Naive B cell (primary cell): ENCODE measurements at regions not wholly inside any gene's neighbourhood (a gene's known extent, or its start where the extent isn't known, plus 50 kb on each side); places are given as distances from the start of the nearest gene placed in this dataset.

ENCODE experiments used
- ATAC-seq, 2 donors: fragments of 150-1000 bp; cut with Tn5 transposase; 2 replicates each; pipeline ENCODE4 v1.10.0; 2021; ENCODE audit warnings: low read depth in 2 of 2, mild to moderate bottlenecking in 2 of 2, moderate library complexity in 2 of 2
- DNase-seq: peaks from one replicate; pipeline ENCODE4 v3.0.0; 2022
- H3K27ac Mint-ChIP-seq, 6 donors: one replicate each; pipeline ENCODE4 v1.8.0; 2020 to 2022; ENCODE audit warnings: mild to moderate bottlenecking in 6 of 6, mixed read lengths in 6 of 6, moderate library complexity in 5 of 6, inconsistent platforms in 2 of 6
- H3K27me3 Mint-ChIP-seq, 3 donors: one replicate each; pipeline ENCODE4 v1.8.0; 2021 to 2022; ENCODE audit warnings: mixed read lengths in 3 of 3, mild to moderate bottlenecking in 1 of 3
- H3K36me3 Mint-ChIP-seq, 2 donors: one replicate each; pipeline ENCODE4 v1.8.0; 2020 to 2022; ENCODE audit warnings: mixed read lengths in 2 of 2, inconsistent platforms in 1 of 2, mild to moderate bottlenecking in 1 of 2
- H3K4me1 Mint-ChIP-seq, 3 donors: one replicate each; pipeline ENCODE4 v1.8.0; 2020 to 2022; ENCODE audit warnings: mixed read lengths in 3 of 3, inconsistent platforms in 1 of 3, mild to moderate bottlenecking in 1 of 3, moderate library complexity in 1 of 3
- H3K4me3 Mint-ChIP-seq, 8 donors: one replicate each; pipeline ENCODE4 v1.8.0; 2020 to 2022; ENCODE audit warnings: mild to moderate bottlenecking in 8 of 8, mixed read lengths in 8 of 8, moderate library complexity in 8 of 8, inconsistent platforms in 2 of 8
- H3K9me3 Mint-ChIP-seq, 7 donors: one replicate each; pipeline ENCODE4 v1.8.0; 2020 to 2022; ENCODE audit warnings: mixed read lengths in 7 of 7, mild to moderate bottlenecking in 5 of 7, inconsistent platforms in 2 of 7, moderate library complexity in 1 of 7

DNA sequence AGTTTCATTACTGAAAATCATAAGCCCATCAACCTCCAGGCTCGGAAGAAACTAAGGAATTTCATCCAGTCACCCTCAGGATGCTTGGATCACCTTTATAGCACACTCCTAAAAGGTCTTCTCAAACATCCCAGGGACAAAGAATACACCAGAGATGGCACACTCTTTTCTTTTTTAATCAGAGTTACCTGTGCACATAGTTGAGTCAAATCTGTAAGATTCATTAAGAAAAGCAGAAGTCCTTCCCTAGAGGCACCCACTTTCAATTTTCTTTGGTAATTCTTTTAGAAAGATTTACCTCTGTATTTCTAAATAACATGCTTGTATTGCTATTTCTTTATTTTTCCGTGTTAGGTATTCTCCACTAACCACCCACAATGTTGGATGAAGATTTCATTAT, 50.6 kb upstream of the IL6 start:
- Mint-ChIP-seq H3K9me3 (peaks cover 0 to 21% (median 6%) of the 10 kb centered on the region in 7 donors), H3K4me3 (peak overlapping the region; percentile 21 to 88 (median 72)), H3K4me1 (peaks cover 79 to 95% (median 86%) of the 10 kb centered on the region in 3 donors), H3K36me3 (peaks cover 0 to 8% of the 10 kb centered on the region in 2 donors), H3K27ac (peak overlapping the region in 5 of 6 donors; percentile 81 to 97 (median 91)), H3K27me3 (no peaks in the 10 kb centered on the region)
- ATAC-seq (peak; percentile 45 to 46), DNase-seq (no peak)

DNA sequence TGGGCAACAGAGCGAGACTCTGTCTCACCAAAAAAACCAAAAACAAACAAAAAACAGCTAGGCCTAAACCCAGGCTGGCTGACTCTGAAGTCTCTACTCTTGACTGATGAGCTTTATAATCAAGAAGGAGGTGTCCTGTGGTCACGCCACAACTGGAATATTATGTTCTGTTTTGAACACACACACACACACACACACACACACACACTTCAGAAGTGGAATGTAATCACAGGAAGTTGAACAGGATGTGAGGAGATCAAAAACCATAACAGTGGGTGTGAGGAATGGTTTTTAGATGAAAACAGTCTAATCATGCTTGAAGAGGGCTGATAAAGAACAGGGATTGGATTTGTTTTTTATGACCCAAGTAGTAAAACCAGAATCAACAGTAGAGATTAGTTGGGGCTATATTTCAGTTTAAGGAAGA, 51.1 kb upstream of the IL6 start:
- Mint-ChIP-seq H3K4me3 (peak overlapping the region in 7 of 8 donors; percentile 0 to 88 (median 69)), H3K4me1 (peaks cover 79 to 95% (median 87%) of the 10 kb centered on the region in 3 donors), H3K9me3 (peaks cover 0 to 21% (median 6%) of the 10 kb centered on the region in 7 donors)

DNA sequence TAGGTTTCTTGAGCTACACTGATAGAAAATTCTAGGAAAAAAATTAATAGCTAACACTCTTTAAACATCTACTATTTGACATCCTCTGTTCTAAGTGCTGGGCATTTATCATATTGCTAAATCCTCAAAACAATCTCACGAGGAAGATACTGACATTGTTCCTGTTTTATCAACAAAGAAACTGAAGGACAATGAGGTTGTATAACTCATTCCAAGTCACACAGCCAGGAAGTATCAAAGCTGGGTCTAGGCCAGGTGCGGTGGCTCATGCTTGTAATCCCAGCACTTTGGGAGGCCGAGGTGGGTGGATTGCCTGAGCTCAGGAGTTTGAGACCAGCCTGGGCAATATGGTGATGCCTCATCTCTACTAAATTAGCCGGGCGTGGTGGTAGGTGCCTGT, 51.6 kb upstream of the IL6 start:
- H3K27ac Mint-ChIP-seq = peak overlapping the region; percentile 85 to 97 (median 92)

More for the DNA sequence above, 51.1 kb upstream of the IL6 start:
- ATAC-seq = peak; percentile 27 to 29
- Mint-ChIP-seq H3K36me3 (peaks cover 0 to 8% of the 10 kb centered on the region in 2 donors), H3K27me3 (no peaks in the 10 kb centered on the region), H3K27ac (peak overlapping the region; percentile 85 to 97 (median 92))
- no peak for DNase-seq

DNA sequence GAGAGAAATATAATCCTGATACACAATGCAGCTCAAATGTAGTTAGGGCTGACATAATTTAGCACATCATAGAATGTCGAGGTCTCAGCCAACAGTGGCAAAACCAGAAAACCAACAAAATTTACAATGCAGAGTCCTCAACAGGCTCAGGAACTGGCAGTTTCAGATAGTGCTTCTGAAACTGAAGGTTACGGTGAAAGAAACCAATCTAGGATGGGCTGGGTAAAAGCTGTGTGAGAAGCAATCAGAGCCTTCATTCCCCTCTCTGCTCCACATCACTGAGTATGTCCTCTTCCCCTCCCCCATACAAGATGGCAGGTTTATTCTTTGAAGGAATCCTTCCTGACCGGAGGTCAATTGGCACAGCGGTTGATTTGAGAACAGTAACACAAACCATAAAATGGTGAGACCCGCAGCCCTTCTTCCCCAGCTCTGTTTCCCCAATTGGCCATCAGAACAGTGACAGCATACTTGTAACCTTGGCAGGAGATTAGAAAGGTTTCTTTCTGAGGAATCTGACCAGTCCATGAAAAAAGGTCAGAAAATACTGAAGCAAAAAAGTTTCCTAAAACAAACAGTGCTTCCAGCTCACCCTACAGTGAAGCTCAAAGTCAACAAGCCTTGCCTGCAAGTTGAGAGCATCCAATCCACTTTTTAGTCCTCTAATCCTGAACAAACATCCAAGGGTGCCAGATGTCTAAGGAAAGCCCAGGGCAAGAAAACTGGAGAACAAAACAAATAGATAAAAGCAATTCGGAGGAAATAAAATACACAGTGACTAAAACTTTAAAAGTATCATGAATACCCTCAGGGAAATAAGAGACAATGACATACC, 53.9 kb upstream of the IL6 start:
- ATAC-seq = peak; percentile 53 to 63
- Mint-ChIP-seq H3K27me3 (no peaks in the 10 kb centered on the region), H3K36me3 (peaks cover 7 to 16% of the 10 kb centered on the region in 2 donors), H3K27ac (peak overlapping the region; percentile 85 to 98 (median 94)), H3K4me3 (peak overlapping the region; percentile 38 to 86 (median 68)), H3K9me3 (peaks cover under 1 to 17% (median 6%) of the 10 kb centered on the region in 7 donors), H3K4me1 (peaks cover 66 to 92% (median 78%) of the 10 kb centered on the region in 3 donors)
- no peak for DNase-seq

More for the DNA sequence above, 51.6 kb upstream of the IL6 start:
- Mint-ChIP-seq H3K27me3 (no peaks in the 10 kb centered on the region), H3K9me3 (peaks cover 0 to 21% (median 6%) of the 10 kb centered on the region in 7 donors), H3K4me1 (peaks cover 74 to 93% (median 85%) of the 10 kb centered on the region in 3 donors), H3K4me3 (peak overlapping the region in 7 of 8 donors; percentile 12 to 88 (median 69)), H3K36me3 (peaks cover 0 to 8% of the 10 kb centered on the region in 2 donors)
- ATAC-seq (no peak), DNase-seq (no peak)

DNA sequence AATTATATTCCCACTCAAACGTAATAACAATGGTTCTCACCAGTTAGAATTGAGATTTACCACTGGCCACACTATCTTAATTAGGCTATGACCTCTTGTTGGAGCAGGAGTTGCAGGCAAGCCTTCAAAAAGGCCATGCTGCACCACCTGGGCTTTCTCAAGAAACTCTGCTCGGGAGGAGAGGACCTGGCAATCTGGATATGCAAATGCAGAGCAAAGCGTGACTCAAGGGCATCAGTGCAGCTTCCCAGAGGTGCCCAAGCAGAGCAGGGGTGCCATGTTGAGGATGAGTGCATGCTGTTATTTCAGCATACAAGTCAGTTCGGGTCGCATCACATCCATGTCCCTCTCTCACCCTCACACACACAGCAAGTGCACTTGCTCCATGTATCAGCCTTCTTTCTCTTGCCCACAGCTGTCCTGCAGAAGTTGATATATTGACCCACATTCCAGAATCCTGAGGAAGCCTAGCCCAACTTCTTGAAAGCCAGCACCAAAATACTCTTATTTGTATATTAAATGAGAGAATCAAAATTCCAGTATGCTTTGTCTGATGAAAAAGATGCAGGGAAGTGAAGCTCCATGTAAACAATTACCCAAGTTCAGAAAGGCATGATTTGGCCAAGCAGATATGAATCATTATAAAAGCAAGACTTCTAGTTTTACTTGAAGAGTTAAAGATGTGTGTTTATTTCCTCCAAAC, 55.7 kb upstream of the IL6 start:
- DNase-seq (no peak), ATAC-seq (peak; percentile 19 to 40)
- H3K27me3 Mint-ChIP-seq = no peaks in the 10 kb centered on the region
- peaks cover 57 to 92% (median 67%) of the 10 kb centered on the region in 3 donors for H3K4me1 Mint-ChIP-seq
- peak overlapping the region in 7 of 8 donors; percentile 5 to 83 (median 69) for H3K4me3 Mint-ChIP-seq
- peak overlapping the region; percentile 53 to 94 (median 88) for H3K27ac Mint-ChIP-seq
- peaks cover 11 to 19% of the 10 kb centered on the region in 2 donors for H3K36me3 Mint-ChIP-seq
- H3K9me3 Mint-ChIP-seq = peaks cover 0 to 12% (median 4%) of the 10 kb centered on the region in 7 donors

DNA sequence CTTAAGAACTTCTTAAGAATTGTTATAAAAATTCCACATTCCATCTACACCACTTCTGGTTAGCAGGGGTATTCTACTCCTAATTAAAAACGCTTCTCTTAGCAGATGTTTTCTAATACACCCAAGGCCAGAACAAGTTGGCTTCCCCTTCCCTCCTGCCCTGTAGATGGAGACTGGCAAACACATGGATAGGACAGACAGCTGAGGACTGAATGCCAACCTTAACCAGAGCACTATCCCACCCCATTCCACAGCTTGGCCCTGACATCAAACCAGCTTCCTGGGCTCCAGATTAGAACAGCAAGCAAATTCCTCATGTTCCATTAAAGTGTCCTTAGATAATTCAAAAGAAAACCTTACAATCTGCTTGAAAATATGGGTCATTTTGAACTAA, 56.6 kb upstream of the IL6 start:
- Mint-ChIP-seq H3K4me3 (peak overlapping the region in 3 of 8 donors; percentile 26 to 59 (median 35)), H3K27me3 (no peaks in the 10 kb centered on the region), H3K27ac (peak overlapping the region in 3 of 6 donors; percentile 4 to 44 (median 24)), H3K9me3 (peaks cover 0 to 12% (median 4%) of the 10 kb centered on the region in 7 donors), H3K4me1 (peaks cover 58 to 89% (median 66%) of the 10 kb centered on the region in 3 donors), H3K36me3 (peaks cover 11 to 19% of the 10 kb centered on the region in 2 donors)
- no peak for ATAC-seq
- DNase-seq = no peak

DNA sequence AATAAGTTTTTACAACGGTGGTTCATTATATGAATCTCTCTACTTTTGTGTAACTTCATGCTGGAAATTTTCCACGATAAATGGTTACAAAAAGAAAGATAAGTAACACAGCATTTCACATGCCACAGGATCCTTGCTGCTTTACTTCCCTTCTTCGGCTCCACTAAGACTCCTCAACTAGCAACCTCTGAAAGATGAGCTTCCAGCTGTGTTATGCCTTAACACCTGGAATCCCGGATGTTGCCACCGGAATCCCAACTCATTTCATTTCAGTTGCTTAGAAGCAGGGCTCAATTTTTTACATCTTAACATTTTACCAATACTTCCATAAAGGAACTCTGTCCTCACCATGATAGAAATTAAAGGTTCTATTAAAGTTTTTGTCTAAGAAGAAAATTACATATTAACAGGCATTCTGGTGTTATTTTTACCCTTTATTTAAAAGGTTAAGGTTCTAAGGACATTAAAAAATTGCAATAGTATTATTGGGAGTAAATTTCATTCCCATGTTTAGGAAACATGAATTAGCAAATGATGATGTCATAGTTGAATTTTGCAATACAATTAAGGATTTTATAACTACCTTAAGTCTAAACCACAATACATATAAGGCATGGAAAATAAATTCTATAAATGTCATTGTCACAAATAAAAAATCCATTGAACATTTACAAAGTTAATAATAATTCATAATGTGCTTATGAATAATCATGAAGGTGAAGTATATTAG, 57.1 kb upstream of the IL6 start:
- DNase-seq (no peak), ATAC-seq (no peak)
- Mint-ChIP-seq H3K9me3 (peaks cover 0 to 12% (median 4%) of the 10 kb centered on the region in 7 donors), H3K27me3 (no peaks in the 10 kb centered on the region), H3K27ac (peak overlapping the region in 1 of 6 donors; percentile 44), H3K36me3 (peaks cover 11 to 19% of the 10 kb centered on the region in 2 donors), H3K4me3 (no peak overlapping the region), H3K4me1 (peaks cover 55 to 83% (median 64%) of the 10 kb centered on the region in 3 donors)

DNA sequence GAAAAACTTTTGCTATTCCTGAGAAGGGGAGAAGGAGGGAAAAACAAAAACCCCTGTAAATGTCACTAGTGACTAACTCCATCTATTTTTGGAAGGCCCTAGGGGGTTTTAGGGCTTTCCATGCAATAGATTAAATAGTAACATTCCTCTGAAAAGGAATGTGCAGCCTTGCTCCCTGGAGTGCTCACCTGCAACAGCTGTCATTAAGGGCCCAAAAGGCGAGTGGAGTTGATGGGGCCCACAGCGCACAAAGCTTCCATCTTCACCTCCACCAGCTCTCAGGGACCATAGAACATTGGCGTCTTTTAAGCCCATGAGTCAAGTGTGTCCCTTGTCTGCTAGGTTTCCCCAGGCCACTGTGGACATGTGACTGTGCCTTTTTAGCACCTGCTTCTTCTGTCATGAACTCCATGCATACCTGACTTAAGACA, 58.0 kb upstream of the IL6 start:
- Mint-ChIP-seq H3K4me3 (peak overlapping the region in 1 of 8 donors; percentile 10), H3K36me3 (peaks cover 11 to 19% of the 10 kb centered on the region in 2 donors), H3K9me3 (peaks cover 0 to 12% (median 2%) of the 10 kb centered on the region in 7 donors)

DNA sequence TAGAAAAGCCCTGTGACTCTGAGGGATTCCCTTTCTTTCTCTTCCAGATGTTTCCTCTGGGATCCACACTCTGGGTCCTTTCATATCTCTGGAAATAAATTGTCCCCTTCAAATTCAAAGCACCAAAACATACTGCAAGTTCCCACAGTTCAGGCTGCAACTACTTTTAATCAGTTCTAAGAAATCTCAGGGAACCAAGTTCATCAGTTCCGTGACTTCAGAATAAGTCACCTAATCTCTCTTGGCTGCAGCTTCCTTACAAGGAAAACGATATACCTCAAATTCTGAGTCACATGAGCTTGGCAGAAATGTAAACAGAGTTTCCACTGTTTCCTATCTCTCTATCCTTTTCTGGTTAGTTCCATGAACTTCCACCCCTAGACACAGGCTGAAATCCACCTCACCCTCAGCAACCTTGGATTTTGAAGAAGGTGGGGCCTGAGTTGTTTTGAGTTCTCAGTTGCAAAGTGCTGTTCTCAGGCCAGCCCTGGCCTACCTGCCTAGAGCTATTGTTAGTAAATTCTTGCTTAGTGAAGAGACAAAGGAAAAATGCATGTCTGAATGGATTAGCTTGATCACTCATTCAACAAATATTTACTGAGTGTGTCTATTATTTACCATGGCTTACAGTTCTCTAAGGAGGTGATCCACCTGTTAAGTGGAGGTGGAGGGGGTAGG, 59.3 kb upstream of the IL6 start:
- Mint-ChIP-seq H3K27ac (peak overlapping the region; percentile 2 to 89 (median 66)), H3K9me3 (peaks cover 0 to 2% (median 0%) of the 10 kb centered on the region in 7 donors), H3K4me3 (peak overlapping the region in 1 of 8 donors; percentile 56), H3K36me3 (peaks cover 11% of the 10 kb centered on the region in 2 donors), H3K27me3 (no peaks in the 10 kb centered on the region), H3K4me1 (peaks cover 47 to 82% (median 59%) of the 10 kb centered on the region in 3 donors)
- ATAC-seq (no peak), DNase-seq (no peak)

More for the DNA sequence above, 58.0 kb upstream of the IL6 start:
- peaks cover 50 to 82% (median 59%) of the 10 kb centered on the region in 3 donors for H3K4me1 Mint-ChIP-seq
- DNase-seq (no peak), ATAC-seq (no peak)
- H3K27ac Mint-ChIP-seq = peak overlapping the region in 2 of 6 donors; percentile 64 to 71
- H3K27me3 Mint-ChIP-seq = no peaks in the 10 kb centered on the region

DNA sequence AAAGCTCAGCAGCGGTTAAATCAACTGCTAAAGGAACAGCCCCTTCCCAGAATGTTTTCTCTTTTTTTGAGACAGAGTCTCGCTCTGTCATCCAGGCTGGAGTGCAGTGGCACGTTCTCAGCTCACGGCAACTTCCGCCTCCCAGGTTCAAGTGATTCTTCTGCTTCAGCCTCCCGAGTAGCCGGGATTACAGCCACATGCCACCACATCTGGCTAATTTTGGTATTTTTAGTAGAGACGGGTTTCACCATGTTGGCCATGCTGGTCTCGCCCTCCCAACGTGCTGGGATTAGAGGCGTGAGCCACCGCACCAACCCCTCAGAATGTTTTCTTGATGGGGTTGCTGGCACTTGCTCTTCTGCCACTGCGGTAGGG, 59.8 kb upstream of the IL6 start:
- ATAC-seq (no peak), DNase-seq (no peak)
- Mint-ChIP-seq H3K4me3 (no peak overlapping the region), H3K9me3 (peaks cover 0 to 2% (median 0%) of the 10 kb centered on the region in 7 donors), H3K36me3 (peaks cover 11% of the 10 kb centered on the region in 2 donors), H3K27ac (peak overlapping the region in 1 of 6 donors; percentile 38), H3K27me3 (no peaks in the 10 kb centered on the region), H3K4me1 (peaks cover 48 to 82% (median 59%) of the 10 kb centered on the region in 3 donors)

DNA sequence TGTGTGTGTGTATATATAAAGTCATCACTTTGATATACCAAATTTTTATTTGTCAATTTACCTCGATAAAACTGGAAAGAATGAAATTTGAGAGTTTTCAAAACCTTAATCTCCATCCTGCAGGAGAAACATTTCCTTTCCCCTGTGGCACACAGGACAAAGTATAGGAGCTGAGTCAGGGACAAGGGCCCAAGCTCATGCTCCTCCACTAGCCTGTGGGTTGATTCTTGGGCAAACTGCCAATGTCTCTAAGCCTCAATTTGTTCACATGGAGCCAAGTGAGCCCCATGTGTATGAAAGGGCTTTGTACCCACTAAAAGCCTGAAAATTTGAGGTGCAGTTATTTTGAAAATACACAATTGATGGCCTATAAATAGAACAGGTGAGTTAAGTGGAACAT, 60.3 kb upstream of the IL6 start:
- H3K4me1 Mint-ChIP-seq = peaks cover 49 to 82% (median 59%) of the 10 kb centered on the region in 3 donors
- peaks cover 0 to 2% (median 0%) of the 10 kb centered on the region in 7 donors for H3K9me3 Mint-ChIP-seq
- H3K27ac Mint-ChIP-seq = peak overlapping the region in 4 of 6 donors; percentile 49 to 97 (median 58)
- no peak for DNase-seq
- peaks cover 11% of the 10 kb centered on the region in 2 donors for H3K36me3 Mint-ChIP-seq
- no peak overlapping the region for H3K4me3 Mint-ChIP-seq
- H3K27me3 Mint-ChIP-seq = no peaks in the 10 kb centered on the region
- ATAC-seq = no peak

DNA sequence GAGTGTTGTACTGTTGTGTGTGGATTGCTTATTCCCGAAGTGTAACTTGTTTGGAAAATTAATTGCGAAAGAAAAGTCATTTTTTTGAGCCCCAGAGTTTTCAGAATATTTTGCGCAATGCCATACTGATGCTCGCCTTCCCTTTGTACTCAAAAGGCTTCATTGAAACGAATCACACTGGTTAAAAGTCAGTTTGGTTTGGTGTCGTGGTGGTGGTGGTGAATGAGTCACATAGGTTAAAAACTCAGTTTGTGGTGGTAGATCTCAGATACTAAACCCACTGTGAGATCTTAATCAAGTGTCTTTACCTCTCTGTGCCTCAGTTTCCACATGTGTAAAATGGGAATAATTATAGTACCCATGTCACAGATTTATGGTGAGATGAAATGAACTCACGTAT, 61.1 kb upstream of the IL6 start:
- H3K4me1 Mint-ChIP-seq = peaks cover 50 to 82% (median 59%) of the 10 kb centered on the region in 3 donors

More for the DNA sequence above, 61.1 kb upstream of the IL6 start:
- no peak for ATAC-seq
- no peak for DNase-seq
- Mint-ChIP-seq H3K4me3 (no peak overlapping the region), H3K9me3 (peaks cover 0 to 2% (median 0%) of the 10 kb centered on the region in 7 donors), H3K36me3 (peaks cover 11% of the 10 kb centered on the region in 2 donors), H3K27me3 (no peaks in the 10 kb centered on the region), H3K27ac (peak overlapping the region; percentile 3 to 97 (median 58))
